Astrocyte (in vitro differentiated cells and primary cell): ENCODE measurements at regions not wholly inside any gene's neighbourhood (a gene's known extent, or its start where the extent isn't known, plus 50 kb on each side); places are given as distances from the start of the nearest gene placed in this dataset.

Source experiments
- DNase-seq: peaks from one replicate; pipeline ENCODE4 v3.0.0-alpha.2; 2010; ENCODE audit warnings: low read depth
- FAIRE-seq: peaks from 2 replicates; lab custom pipeline; 2011; peaks lifted over from hg19 to GRCh38; lab: Jason Lieb, UNC
- H2AFZ ChIP-seq: 2 replicates; pipeline ENCODE4 v1.6.0; 2012; ENCODE audit warnings: low read depth, low read length, inconsistent platforms
- H3K27ac ChIP-seq: 2 replicates; pipeline ENCODE4 v1.5.1; 2011; ENCODE audit warnings: low read depth, low read length, inconsistent platforms
- H3K27me3 ChIP-seq: 2 replicates; pipeline ENCODE4 v1.6.0; 2011; ENCODE audit warnings: low read length, inconsistent platforms; ENCODE audit not compliant: insufficient read depth
- H3K36me3 ChIP-seq: 2 replicates; pipeline ENCODE4 v1.5.1; 2011; ENCODE audit warnings: low read length, inconsistent platforms; ENCODE audit not compliant: insufficient read depth
- H3K4me1 ChIP-seq: 2 replicates; pipeline ENCODE4 v1.5.1; 2011; ENCODE audit warnings: low read length, inconsistent platforms; ENCODE audit not compliant: insufficient read depth
- H3K4me2 ChIP-seq: 2 replicates; pipeline ENCODE4 v1.6.0; 2012; ENCODE audit warnings: low read length, inconsistent platforms
- H3K4me3 ChIP-seq: 2 replicates; pipeline ENCODE4 v1.5.1; 2011; ENCODE audit warnings: low read depth, mild to moderate bottlenecking, low read length, inconsistent platforms; ENCODE audit not compliant: insufficient read depth
- H3K79me2 ChIP-seq: 2 replicates; pipeline ENCODE4 v1.6.0; 2012; ENCODE audit warnings: mild to moderate bottlenecking, low read length, inconsistent platforms; ENCODE audit not compliant: insufficient read depth
- H3K9ac ChIP-seq: 2 replicates; pipeline ENCODE4 v1.6.0; 2012; ENCODE audit warnings: mild to moderate bottlenecking, low read length, inconsistent platforms
- H3K9me3 ChIP-seq: 2 replicates; pipeline ENCODE4 v1.5.1; 2012; ENCODE audit warnings: low read depth, mild to moderate bottlenecking, low read length, inconsistent platforms; ENCODE audit not compliant: insufficient read depth
- H4K20me1 ChIP-seq: 2 replicates; pipeline ENCODE4 v1.6.0; 2012; ENCODE audit warnings: low read length, inconsistent platforms; ENCODE audit not compliant: insufficient read depth
- H3K27ac Mint-ChIP-seq: one replicate; pipeline ENCODE4 v1.8.0; 2021; ENCODE audit warnings: mild to moderate bottlenecking, mixed read lengths; ENCODE audit not compliant: unreplicated experiment
- H3K27me3 Mint-ChIP-seq: one replicate; pipeline ENCODE4 v1.8.0; 2021; ENCODE audit warnings: low read depth, mixed read lengths; ENCODE audit not compliant: unreplicated experiment
- H3K36me3 Mint-ChIP-seq: one replicate; pipeline ENCODE4 v1.8.0; 2021; ENCODE audit warnings: low read depth, mixed read lengths; ENCODE audit not compliant: unreplicated experiment
- H3K4me1 Mint-ChIP-seq: one replicate; pipeline ENCODE4 v1.8.0; 2021; ENCODE audit warnings: low read depth, mixed read lengths; ENCODE audit not compliant: unreplicated experiment
- H3K4me3 Mint-ChIP-seq: one replicate; pipeline ENCODE4 v1.8.0; 2021; ENCODE audit warnings: mild to moderate bottlenecking, moderate library complexity, mixed read lengths; ENCODE audit not compliant: unreplicated experiment
- H3K9me3 Mint-ChIP-seq: one replicate; pipeline ENCODE4 v1.8.0; 2021; ENCODE audit warnings: mild to moderate bottlenecking, mixed read lengths; ENCODE audit not compliant: unreplicated experiment
- EZH2 ChIP-seq: IDR thresholded peaks from 2 replicates; pipeline ENCODE4 v1.6.1; 2012; ENCODE audit warnings: mild to moderate bottlenecking, low read length, inconsistent platforms; ENCODE audit not compliant: insufficient read depth
- TF ChIP-seq, protein P1 (sequence below): IDR thresholded peaks from 2 replicates; pipeline ENCODE4 v1.5.1; 2011; ENCODE audit warnings: low read depth, mild to moderate bottlenecking, inconsistent platforms, low read length, moderate library complexity; ENCODE audit not compliant: insufficient read depth

DNA sequence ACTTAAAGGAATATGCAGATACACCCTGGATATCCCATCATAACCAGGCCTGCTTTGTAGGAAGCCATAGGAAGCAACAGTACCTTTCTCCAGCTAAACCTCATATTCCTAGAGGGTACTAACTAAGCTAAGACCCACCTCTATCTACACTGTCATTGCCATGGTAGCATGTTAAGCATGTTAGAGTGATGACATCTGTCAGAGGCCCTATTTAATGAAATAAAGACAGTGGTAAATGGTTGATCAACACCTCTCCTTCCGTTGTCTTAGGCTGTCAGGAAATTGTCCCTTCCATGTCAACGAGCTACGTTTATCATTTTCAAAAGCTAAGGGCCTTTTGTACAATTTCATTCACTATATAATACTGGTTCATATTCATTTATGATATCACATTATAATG, 251.1 kb upstream of the PSMD7 start:
- no peaks in the 10 kb centered on the region for H3K9me3 Mint-ChIP-seq
- no peaks in the 10 kb centered on the region for H3K27me3 Mint-ChIP-seq
- no peak overlapping the region for H3K4me3 Mint-ChIP-seq

GRCh38 chr16:74035816-74036215, 260.8 kb upstream of the PSMD7 start:
- Mint-ChIP-seq H3K9me3 (no peaks in the 10 kb centered on the region), H3K27ac (no peak overlapping the region), H3K36me3 (no peaks in the 10 kb centered on the region), H3K4me1 (no peaks in the 10 kb centered on the region), H3K27me3 (peaks cover 2% of the 10 kb centered on the region), H3K4me3 (no peak overlapping the region)
- H4K20me1 ChIP-seq: no peaks in the 10 kb centered on the region
- TF ChIP-seq, protein P1, sequence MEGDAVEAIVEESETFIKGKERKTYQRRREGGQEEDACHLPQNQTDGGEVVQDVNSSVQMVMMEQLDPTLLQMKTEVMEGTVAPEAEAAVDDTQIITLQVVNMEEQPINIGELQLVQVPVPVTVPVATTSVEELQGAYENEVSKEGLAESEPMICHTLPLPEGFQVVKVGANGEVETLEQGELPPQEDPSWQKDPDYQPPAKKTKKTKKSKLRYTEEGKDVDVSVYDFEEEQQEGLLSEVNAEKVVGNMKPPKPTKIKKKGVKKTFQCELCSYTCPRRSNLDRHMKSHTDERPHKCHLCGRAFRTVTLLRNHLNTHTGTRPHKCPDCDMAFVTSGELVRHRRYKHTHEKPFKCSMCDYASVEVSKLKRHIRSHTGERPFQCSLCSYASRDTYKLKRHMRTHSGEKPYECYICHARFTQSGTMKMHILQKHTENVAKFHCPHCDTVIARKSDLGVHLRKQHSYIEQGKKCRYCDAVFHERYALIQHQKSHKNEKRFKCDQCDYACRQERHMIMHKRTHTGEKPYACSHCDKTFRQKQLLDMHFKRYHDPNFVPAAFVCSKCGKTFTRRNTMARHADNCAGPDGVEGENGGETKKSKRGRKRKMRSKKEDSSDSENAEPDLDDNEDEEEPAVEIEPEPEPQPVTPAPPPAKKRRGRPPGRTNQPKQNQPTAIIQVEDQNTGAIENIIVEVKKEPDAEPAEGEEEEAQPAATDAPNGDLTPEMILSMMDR: no peak
- TF ChIP-seq EZH2: no peak
- FAIRE-seq (no peak), DNase-seq (no peak)
- peaks cover 3% of the 10 kb centered on the region for H3K27me3 ChIP-seq
- no peaks in the 10 kb centered on the region for H3K36me3 ChIP-seq
- H3K4me3 ChIP-seq: no peak overlapping the region
- no peak overlapping the region for H3K9ac ChIP-seq
- H3K9me3 ChIP-seq: no peaks in the 10 kb centered on the region
- no peak overlapping the region for H3K4me2 ChIP-seq
- no peak overlapping the region for H2AFZ ChIP-seq
- no peaks in the 10 kb centered on the region for H3K4me1 ChIP-seq
- H3K79me2 ChIP-seq: no peaks in the 10 kb centered on the region
- no peak overlapping the region for H3K27ac ChIP-seq

More for the DNA sequence above, 251.1 kb upstream of the PSMD7 start:
- Histone ChIP-seq H4K20me1 (no peaks in the 10 kb centered on the region), H3K27ac (no peak overlapping the region), H3K9me3 (no peaks in the 10 kb centered on the region), H2AFZ (no peak overlapping the region), H3K9ac (no peak overlapping the region), H3K36me3 (no peaks in the 10 kb centered on the region), H3K27me3 (no peaks in the 10 kb centered on the region), H3K4me1 (no peaks in the 10 kb centered on the region), H3K4me2 (no peak overlapping the region), H3K4me3 (no peak overlapping the region), H3K79me2 (no peaks in the 10 kb centered on the region)
- TF ChIP-seq EZH2: no peak
- TF ChIP-seq, protein P1: no peak
- DNase-seq: no peak
- FAIRE-seq: no peak
- Mint-ChIP-seq H3K4me1 (no peaks in the 10 kb centered on the region), H3K27ac (no peak overlapping the region), H3K36me3 (no peaks in the 10 kb centered on the region)

DNA sequence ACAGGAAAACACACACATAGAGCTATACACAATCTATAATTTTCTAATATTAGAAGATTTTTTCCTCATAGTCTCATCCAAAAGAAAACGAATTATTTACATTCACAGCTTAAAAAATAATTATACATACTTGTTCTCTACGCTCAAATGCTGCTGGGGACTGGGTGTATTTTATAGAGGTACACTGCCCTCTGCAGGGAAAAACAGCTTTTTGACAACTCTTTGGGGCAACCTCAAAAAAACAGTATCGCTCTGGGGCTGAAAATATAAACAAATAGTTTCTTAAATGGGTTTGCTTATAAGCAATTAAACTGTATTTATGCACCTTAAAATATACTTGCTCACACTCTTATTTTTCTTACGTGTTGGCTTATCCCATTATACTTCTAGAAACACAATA, 261.8 kb upstream of the PSMD7 start:
- H3K4me3 Mint-ChIP-seq: no peak overlapping the region
- no peaks in the 10 kb centered on the region for H3K4me1 ChIP-seq
- no peak overlapping the region for H3K27ac ChIP-seq
- H3K27me3 ChIP-seq: peaks cover 3% of the 10 kb centered on the region
- no peaks in the 10 kb centered on the region for H3K9me3 Mint-ChIP-seq
- no peak for FAIRE-seq
- H3K4me3 ChIP-seq: no peak overlapping the region
- no peaks in the 10 kb centered on the region for H3K36me3 ChIP-seq
- no peaks in the 10 kb centered on the region for H4K20me1 ChIP-seq
- no peak overlapping the region for H2AFZ ChIP-seq
- H3K4me2 ChIP-seq: no peak overlapping the region
- TF ChIP-seq, protein P1: peak; percentile 30
- TF ChIP-seq EZH2: no peak
- no peak overlapping the region for H3K9ac ChIP-seq
- H3K27me3 Mint-ChIP-seq: peaks cover 2% of the 10 kb centered on the region
- H3K4me1 Mint-ChIP-seq: no peaks in the 10 kb centered on the region
- H3K79me2 ChIP-seq: no peaks in the 10 kb centered on the region
- no peaks in the 10 kb centered on the region for H3K36me3 Mint-ChIP-seq
- H3K27ac Mint-ChIP-seq: no peak overlapping the region
- DNase-seq: no peak
- H3K9me3 ChIP-seq: no peaks in the 10 kb centered on the region
